NCI-H226 (cell line): ENCODE measurements at regions not wholly inside any gene's neighbourhood (a gene's known extent, or its start where the extent isn't known, plus 50 kb on each side); places are given as distances from the start of the nearest gene placed in this dataset.
"Not testable (repeated sequence)": the region's sequence is repeated elsewhere in the genome, so short reads cannot be mapped to it uniquely, and the experiment has no call there.

ENCODE experiments used
- DNase-seq: peaks from one replicate; pipeline ENCODE4 v3.0.0-alpha.2; 2015

DNA sequence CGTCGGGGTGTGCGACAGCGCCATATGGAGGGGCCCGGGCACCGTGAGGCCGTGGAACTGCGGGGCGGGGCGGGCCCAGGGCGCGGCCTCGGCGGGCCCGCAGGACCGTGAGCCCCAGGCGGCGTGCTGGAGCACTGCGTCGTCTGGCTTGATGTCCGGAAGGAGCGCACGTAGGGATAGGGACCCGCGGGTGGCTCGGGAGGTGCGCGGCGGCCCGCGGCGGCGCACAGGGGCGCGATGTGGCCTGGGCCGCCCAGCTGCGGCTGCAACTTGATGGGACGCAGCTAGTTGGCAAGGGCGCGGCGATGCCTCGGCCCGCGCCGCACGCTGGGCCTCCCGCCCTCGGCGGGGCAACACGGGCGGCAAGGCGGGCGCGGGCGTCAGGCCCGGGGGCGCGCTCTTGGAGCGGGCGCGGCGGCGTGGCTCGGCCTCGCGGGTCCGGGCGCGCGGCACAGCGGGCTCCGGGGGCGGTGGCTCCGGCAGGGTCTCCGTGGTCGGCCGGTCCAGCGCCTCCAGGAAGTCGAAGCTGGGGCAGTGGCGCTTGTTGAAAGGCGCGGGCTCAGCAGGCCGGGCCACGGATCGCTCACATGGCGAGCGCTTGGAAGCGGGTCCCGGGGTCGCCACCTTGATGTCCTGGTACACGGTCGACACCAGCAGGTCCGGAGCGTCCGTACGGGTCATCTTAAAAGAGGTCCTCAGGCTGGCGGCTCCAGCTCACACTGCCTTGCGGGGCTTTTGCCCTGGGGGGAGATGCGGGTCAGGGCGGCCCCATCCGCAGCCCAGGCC lies 302.0 kb downstream of the CCDC74A start:
- not testable (repeated sequence) for DNase-seq

DNA sequence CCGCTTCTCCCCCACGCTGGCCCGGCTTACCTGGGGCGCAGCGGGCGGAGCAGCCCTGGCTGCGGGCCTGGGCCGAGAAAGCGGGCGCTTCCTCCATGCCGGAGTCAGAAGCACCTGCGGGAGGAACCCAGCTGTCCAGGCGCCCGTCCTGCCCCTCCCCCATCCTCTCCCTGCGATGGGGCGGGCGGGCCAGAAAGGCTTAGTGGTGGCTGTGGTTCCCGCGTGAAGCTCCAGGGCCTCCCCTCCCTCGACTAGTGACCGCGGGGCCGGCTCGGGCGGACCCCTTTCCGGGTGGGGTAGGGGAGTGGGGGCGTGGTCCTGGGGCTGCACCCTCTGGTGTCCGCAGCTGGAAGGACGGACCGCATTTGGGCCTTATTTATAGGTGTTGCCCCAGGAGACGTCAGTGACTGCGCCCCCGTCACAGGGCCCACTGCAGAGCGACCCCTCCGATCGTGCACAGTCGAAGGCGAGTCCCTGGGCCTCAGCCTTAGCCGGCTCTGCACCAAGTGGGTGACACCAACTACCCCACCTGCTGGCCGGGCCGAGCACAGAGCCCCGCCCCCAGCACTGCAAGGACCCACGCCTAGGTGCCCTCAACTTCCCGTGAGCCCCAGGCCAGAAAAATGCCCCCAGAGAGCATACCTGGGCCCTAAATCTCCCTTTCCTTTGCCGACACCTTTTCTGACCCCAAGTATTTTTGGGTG lies 302.7 kb downstream of the CCDC74A start:
- not testable (repeated sequence) for DNase-seq

DNA sequence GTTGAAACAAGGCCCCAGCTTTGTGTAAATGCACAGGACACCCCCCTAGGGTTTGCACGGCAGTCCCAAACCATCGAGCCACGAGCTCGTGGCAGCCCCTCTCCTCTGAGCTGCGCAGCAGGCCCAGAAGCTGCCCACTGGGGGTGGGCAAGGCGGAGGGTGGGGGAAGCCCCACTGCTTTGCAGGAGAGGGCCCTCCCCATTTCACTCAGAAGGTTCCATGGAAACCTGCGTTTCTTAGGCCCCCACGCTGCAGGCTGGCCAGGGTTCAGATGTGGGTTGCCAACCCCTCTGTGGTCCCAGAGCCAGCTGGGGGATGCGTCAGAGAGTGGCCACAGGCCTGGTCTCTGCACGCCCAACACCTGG lies 303.2 kb downstream of the CCDC74A start:
- DNase-seq = not testable (repeated sequence)

GRCh38 chr2:131831450-131832208 lies 303.9 kb downstream of the CCDC74A start:
- DNase-seq = not testable (repeated sequence)

- not testable (repeated sequence) for DNase-seq
Measured at GRCh38 chr2:131832209-131832780, 304.6 kb downstream of the CCDC74A start.

- not testable (repeated sequence) for DNase-seq
Measured at GRCh38 chr2:131832917-131833316, 305.2 kb downstream of the CCDC74A start.

DNA sequence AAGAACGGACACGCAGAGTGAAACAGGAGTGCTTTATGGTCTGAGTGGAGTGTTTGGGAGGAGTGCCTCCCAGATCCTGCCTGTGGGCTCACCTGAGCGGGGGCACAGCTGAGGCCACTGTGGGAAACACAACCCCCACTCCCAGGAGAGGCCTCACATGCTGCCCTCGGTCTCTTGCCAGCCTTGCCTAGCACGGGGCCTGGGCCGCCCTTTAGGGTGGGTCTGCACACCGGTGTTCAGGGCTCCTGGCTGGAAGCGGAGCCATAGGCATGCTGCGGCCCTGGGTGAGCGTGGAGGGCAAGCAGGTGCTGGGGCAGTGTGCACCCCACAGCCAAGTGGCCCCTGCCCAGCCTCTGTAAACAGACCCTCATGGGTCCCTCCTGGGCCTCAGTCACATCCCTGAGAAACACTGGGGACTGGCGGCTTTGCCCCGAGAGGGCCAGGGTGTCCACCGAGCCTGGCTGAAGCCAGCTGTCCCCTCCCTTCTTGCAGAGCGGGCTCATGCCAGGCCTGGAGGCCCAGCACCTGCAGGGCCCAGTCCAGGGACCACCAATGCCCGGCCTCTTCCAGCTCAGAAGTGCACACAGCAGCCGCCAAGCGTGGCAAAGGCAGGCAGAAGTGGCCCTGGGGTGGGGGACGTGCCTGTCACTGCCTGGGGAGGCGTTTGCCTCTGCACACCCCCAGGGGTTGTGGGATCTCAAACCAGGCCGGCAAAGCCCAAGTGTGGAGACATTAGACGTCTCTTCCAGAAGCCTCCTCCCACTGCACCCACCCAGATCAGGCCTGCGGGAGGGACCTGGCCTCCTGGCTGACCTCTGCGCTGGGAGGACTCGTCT lies 305.9 kb downstream of the CCDC74A start:
- DNase-seq = not testable (repeated sequence)

DNA sequence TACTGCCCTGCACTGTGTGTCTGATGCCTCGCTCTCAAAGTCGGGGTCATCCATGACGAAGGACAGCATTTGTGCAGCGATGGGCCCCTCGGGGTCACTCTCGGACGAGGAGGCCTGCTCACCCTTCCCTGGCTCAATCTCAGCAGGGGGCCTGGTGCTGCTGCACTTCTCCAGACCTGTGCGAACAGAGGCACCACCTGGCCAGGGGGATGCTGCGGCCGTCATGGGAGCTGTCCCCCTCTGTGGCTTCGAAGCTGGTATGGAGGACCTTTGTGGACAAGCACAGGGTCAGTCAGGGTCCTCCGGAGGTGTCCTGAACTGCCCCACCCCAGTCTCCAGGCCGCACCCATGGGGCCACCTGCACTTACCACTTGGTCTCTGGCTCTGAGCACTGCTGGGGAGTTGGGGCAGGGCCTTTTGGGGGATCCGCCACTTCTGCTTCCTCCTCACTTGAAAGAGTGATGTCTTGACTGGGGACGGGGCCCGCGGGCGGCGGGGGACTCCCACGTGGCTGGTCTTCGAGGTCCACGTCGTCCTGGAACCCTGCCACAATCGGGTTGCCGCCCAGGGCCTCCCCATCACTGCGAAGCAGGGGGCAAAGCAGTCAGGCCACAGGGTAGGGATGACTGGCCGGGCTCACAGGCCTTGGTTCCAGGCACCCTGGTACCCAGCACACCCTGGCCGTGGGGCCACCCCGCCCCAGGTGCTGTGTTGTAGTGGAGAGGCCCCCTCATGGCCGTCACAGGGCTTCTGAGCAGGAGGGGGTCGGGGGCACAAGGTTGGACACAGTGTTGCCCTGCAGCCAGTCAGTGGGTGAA lies 306.7 kb downstream of the CCDC74A start:
- DNase-seq = not testable (repeated sequence)

DNA sequence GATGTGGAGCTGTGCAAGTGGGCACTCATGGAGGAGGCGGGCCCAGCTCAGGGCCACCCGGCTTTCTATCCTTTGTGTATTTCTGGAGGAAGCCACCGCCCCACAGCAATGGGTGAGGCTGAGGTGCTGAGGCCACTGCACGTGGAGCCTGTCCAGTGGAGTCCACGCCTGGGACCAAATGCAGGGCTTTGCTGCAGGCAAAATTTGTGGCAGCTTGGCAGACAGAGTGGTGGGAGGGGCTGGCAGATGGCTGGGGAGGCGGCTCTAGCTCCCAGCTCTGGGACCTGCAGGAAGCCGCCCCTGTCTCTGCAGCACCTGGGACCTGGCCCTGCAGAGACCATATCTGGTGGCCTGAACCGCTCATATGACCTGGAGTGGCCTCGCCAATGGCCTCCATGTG lies 307.3 kb downstream of the CCDC74A start:
- DNase-seq = not testable (repeated sequence)

- DNase-seq = no peak
Measured at GRCh38 chr2:131835621-131836091, 308.0 kb downstream of the CCDC74A start.

- DNase-seq = not testable (repeated sequence)
Measured at GRCh38 chr2:131836116-131836515, 308.4 kb downstream of the CCDC74A start.

- not testable (repeated sequence) for DNase-seq
Measured at GRCh38 chr2:131844044-131844443, 316.4 kb downstream of the CCDC74A start.

- not testable (repeated sequence) for DNase-seq
Measured at GRCh38 chr2:131856202-131856601, 305.6 kb downstream of the ANKRD30BL start.

DNA sequence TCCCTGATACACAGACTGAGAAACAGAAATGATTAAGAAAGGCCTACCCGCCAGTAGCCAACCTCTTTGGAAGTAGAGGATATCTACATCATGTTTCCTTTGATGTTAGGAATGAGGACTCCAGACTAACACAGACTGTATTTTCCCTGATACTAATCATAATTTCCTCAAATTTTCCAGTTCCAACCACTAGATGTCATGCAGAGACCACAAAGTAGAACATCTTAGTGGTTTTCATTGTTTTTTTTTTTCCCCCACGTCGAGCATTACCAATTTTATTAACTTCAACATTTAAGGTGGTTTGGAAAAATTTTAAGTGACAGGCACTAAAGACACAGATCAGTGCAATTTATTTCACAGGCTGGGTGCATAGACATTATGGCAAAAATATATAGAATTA lies 303.6 kb downstream of the ANKRD30BL start:
- not testable (repeated sequence) for DNase-seq
